Gastrocnemius medialis (tissue), 4 donors: ENCODE measurements at regions not wholly inside any gene's neighbourhood (a gene's known extent, or its start where the extent isn't known, plus 50 kb on each side); places are given as distances from the start of the nearest gene placed in this dataset.

ENCODE experiments used
- ATAC-seq, 2 donors: fragments of 150-250 bp; one replicate each; pipeline ENCODE4 v1.9.1; 2016
- DNase-seq, 2 donors: peaks; one replicate each; pipeline ENCODE4 v3.0.0-alpha.2; 2019
- H3K27ac ChIP-seq, 4 donors: fragments of 200-600 bp; sonication (generic); 1 replicate in 1 of 4; 2 replicates in 3 of 4; pipeline ENCODE4 v1.5.1; 2016 to 2018; ENCODE audit warnings: mild to moderate bottlenecking in 2 of 4, moderate library complexity in 1 of 4
- H3K27me3 ChIP-seq, 3 donors: fragments of 200-600 bp; sonication (generic) in 2 of 3; 1 replicate in 1 of 3; 2 replicates in 2 of 3; pipeline versions ENCODE4 v1.5.1 to v1.6.0; 2016 to 2019; ENCODE audit warnings: mild to moderate bottlenecking in 1 of 3, moderate library complexity in 1 of 3
- H3K36me3 ChIP-seq, 2 donors: fragments of 200-600 bp; sonication (generic) in 1 of 2; one replicate each; pipeline ENCODE4 v1.5.1; 2017 to 2018
- H3K4me1 ChIP-seq, 2 donors: fragments of 200-600 bp; sonication (generic) in 1 of 2; one replicate each; pipeline ENCODE4 v1.5.1; 2016 to 2017; ENCODE audit warnings: mild to moderate bottlenecking in 2 of 2
- H3K4me3 ChIP-seq, 4 donors: fragments of 200-600 bp; sonication (generic) in 3 of 4; 1 replicate in 1 of 4; 2 replicates in 3 of 4; pipeline ENCODE4 v1.5.1; 2016 to 2019; ENCODE audit warnings: mild to moderate bottlenecking in 2 of 4
- H3K9me3 ChIP-seq, 3 donors: fragments of 200-600 bp; sonication (generic) in 2 of 3; 1 replicate in 1 of 3; 2 replicates in 2 of 3; pipeline ENCODE4 v1.5.1; 2016 to 2019
- CTCF ChIP-seq, 5 experiments: fragments of 450-650 bp in 3 of 5; fragments of 200-600 bp in 2 of 5; sonication (generic) in 2 of 5; IDR thresholded peaks in 4 of 5; conservative IDR thresholded peaks in 1 of 5; 1 replicate in 4 of 5; 2 replicates in 1 of 5; pipeline ENCODE4 v1.5.1; 2016 to 2019; ENCODE audit warnings: antibody characterized with exemption in 5 of 5, mild to moderate bottlenecking in 3 of 5, moderate library complexity in 3 of 5
- POLR2A ChIP-seq, 2 donors: fragments of 450-650 bp; IDR thresholded peaks; one replicate each; pipeline ENCODE4 v1.6.1; 2017; ENCODE audit warnings: antibody characterized with exemption in 2 of 2, mild to moderate bottlenecking in 2 of 2, moderate library complexity in 2 of 2
- in situ Hi-C, 4 donors: fragments of 200-750 bp; cut with MboI; loops; one replicate each; pipeline versions ENCODE4 v1.15.0 to v1.8.0; 2017; ENCODE audit warnings: low sequenced_read_pairs in 4 of 4
- intact Hi-C: fragments of 100-400 bp; cut with DNase I; formaldehyde crosslinking; loops from one replicate; pipeline ENCODE4 v1.15.1; 2023; ENCODE audit warnings: low total_unique reads

GRCh38 chr2:16212321-16212720 lies 272.0 kb downstream of the MYCN start:
- in situ Hi-C loops = no loop called here
- ATAC-seq (no peak), DNase-seq (no peak)
- intact Hi-C loops = no loop called here
- H3K27me3 ChIP-seq = no peaks in the 10 kb centered on the region
- no peak overlapping the region for H3K27ac ChIP-seq
- no peaks in the 10 kb centered on the region for H3K4me1 ChIP-seq
- TF ChIP-seq POLR2A (IDR thresholded peaks at IDR 0.05) = no peak
- TF ChIP-seq CTCF (IDR thresholded peaks at IDR 0.05 in 4 of 5, conservative IDR thresholded peaks at IDR 0.05 in 1 of 5) = no peak
- no peak overlapping the region for H3K4me3 ChIP-seq
- H3K9me3 ChIP-seq = no peaks in the 10 kb centered on the region
- no peaks in the 10 kb centered on the region for H3K36me3 ChIP-seq

- DNase-seq (no peak), ATAC-seq (no peak)
- Histone ChIP-seq H3K27me3 (no peaks in the 10 kb centered on the region), H3K4me1 (no peaks in the 10 kb centered on the region), H3K9me3 (no peaks in the 10 kb centered on the region), H3K36me3 (no peaks in the 10 kb centered on the region), H3K4me3 (no peak overlapping the region), H3K27ac (no peak overlapping the region)
- in situ Hi-C loops (no loop called here), intact Hi-C loops (no loop called here)
- TF ChIP-seq POLR2A (IDR thresholded peaks at IDR 0.05) = no peak
- TF ChIP-seq CTCF (IDR thresholded peaks at IDR 0.05 in 4 of 5, conservative IDR thresholded peaks at IDR 0.05 in 1 of 5) = no peak
Measured at GRCh38 chr2:16211341-16211740, 271.0 kb downstream of the MYCN start.

- H3K9me3 ChIP-seq = no peaks in the 10 kb centered on the region
- TF ChIP-seq CTCF (IDR thresholded peaks at IDR 0.05 in 4 of 5, conservative IDR thresholded peaks at IDR 0.05 in 1 of 5) (no peak), POLR2A (IDR thresholded peaks at IDR 0.05) (no peak)
- intact Hi-C loops (no loop called here), in situ Hi-C loops (no loop called here)
- no peaks in the 10 kb centered on the region for H3K4me1 ChIP-seq
- no peaks in the 10 kb centered on the region for H3K36me3 ChIP-seq
- ATAC-seq (no peak), DNase-seq (no peak)
- H3K27me3 ChIP-seq = no peaks in the 10 kb centered on the region
- no peak overlapping the region for H3K27ac ChIP-seq
- no peak overlapping the region for H3K4me3 ChIP-seq
Measured at GRCh38 chr2:16210841-16211240, 270.5 kb downstream of the MYCN start.

GRCh38 chr2:16209799-16210198 lies 269.4 kb downstream of the MYCN start:
- intact Hi-C loops = no loop called here
- no peak for ATAC-seq
- no peak overlapping the region for H3K4me3 ChIP-seq
- DNase-seq = no peak
- in situ Hi-C loops = no loop called here
- H3K27ac ChIP-seq = no peak overlapping the region
- H3K36me3 ChIP-seq = no peaks in the 10 kb centered on the region
- H3K9me3 ChIP-seq = no peaks in the 10 kb centered on the region
- peaks cover 0 to 4% of the 10 kb centered on the region in 2 donors for H3K4me1 ChIP-seq
- TF ChIP-seq POLR2A (IDR thresholded peaks at IDR 0.05) (no peak), CTCF (IDR thresholded peaks at IDR 0.05 in 4 of 5, conservative IDR thresholded peaks at IDR 0.05 in 1 of 5) (no peak)
- no peaks in the 10 kb centered on the region for H3K27me3 ChIP-seq

- Histone ChIP-seq H3K4me1 (peaks cover 0 to 6% of the 10 kb centered on the region in 2 donors), H3K27ac (no peak overlapping the region), H3K4me3 (no peak overlapping the region), H3K9me3 (no peaks in the 10 kb centered on the region), H3K27me3 (no peaks in the 10 kb centered on the region), H3K36me3 (no peaks in the 10 kb centered on the region)
- in situ Hi-C loops (no loop called here), intact Hi-C loops (no loop called here)
- ATAC-seq (no peak), DNase-seq (no peak)
- TF ChIP-seq CTCF (IDR thresholded peaks at IDR 0.05 in 4 of 5, conservative IDR thresholded peaks at IDR 0.05 in 1 of 5) = no peak
- no peak for TF ChIP-seq POLR2A (IDR thresholded peaks at IDR 0.05)
Measured at GRCh38 chr2:16208921-16209320, 268.6 kb downstream of the MYCN start.
